ENCODE measurements at regions not wholly inside any gene's neighbourhood (a gene's known extent, or its start where the extent isn't known, plus 50 kb on each side); places are given as distances from the start of the nearest gene placed in this dataset.

- TF ChIP-seq EZH2 (IDR thresholded peaks at IDR 0.05; ENCODE audit: insufficient read depth, poor library complexity, severe bottlenecking) = no peak
- TF ChIP-seq EZH2phosphoT487 (IDR thresholded peaks at IDR 0.05; ENCODE audit: insufficient read depth, low read depth) = no peak
- in situ Hi-C loops (cut with MboI) = no loop called here
- no peaks in the 10 kb centered on the region for H3K79me2 ChIP-seq (ENCODE audit: insufficient read depth)
- H2AFZ ChIP-seq = no peak overlapping the region
- no peak overlapping the region for H3K4me3 ChIP-seq
- no peaks in the 10 kb centered on the region for H3K4me1 ChIP-seq (ENCODE audit: insufficient read depth)
- no peak overlapping the region for H3K9ac ChIP-seq
- WGBS, 2 experiments (ENCODE audit: low coverage in 1 of 2, low lambda C conversion rate in 2 of 2, missing lambda C conversion rate in 2 of 2) = 0% methylated on average over 1 of the region's 1 CpG
- H4K20me1 ChIP-seq (ENCODE audit: insufficient read depth) = no peaks in the 10 kb centered on the region
- no peaks in the 10 kb centered on the region for H3K9me3 ChIP-seq (ENCODE audit: low read depth)
- no peak for DNase-seq
- no peak overlapping the region for H3K27ac ChIP-seq
- no peaks in the 10 kb centered on the region for H3K36me3 ChIP-seq (ENCODE audit: low read depth)
- H3F3A ChIP-seq (ENCODE audit: insufficient read depth) = no peaks in the 10 kb centered on the region
- no peaks in the 10 kb centered on the region for H3K27me3 ChIP-seq (replicated peaks; ENCODE audit: insufficient read depth)
- H3K9me2 ChIP-seq (ENCODE audit: insufficient read depth) = no peaks in the 10 kb centered on the region
- H3K4me2 ChIP-seq (ENCODE audit: unreplicated experiment) = no peak overlapping the region
These were observed 398.9 kb downstream of the IGSF11 start for GRCh38 chr3:118635711-118636110.

GRCh38 chr3:118636841-118637240 lies 397.8 kb downstream of the IGSF11 start:
- Histone ChIP-seq H3K36me3 (ENCODE audit: low read depth) (no peaks in the 10 kb centered on the region), H2AFZ (no peak overlapping the region), H3K4me2 (ENCODE audit: unreplicated experiment) (no peak overlapping the region), H3K79me2 (ENCODE audit: insufficient read depth) (no peaks in the 10 kb centered on the region), H3K9ac (no peak overlapping the region), H3K9me2 (ENCODE audit: insufficient read depth) (no peaks in the 10 kb centered on the region), H3K4me3 (no peak overlapping the region), H3K9me3 (ENCODE audit: low read depth) (no peaks in the 10 kb centered on the region), H3K4me1 (ENCODE audit: insufficient read depth) (no peaks in the 10 kb centered on the region), H3F3A (ENCODE audit: insufficient read depth) (no peaks in the 10 kb centered on the region), H4K20me1 (ENCODE audit: insufficient read depth) (no peaks in the 10 kb centered on the region), H3K27ac (no peak overlapping the region), H3K27me3 (replicated peaks; ENCODE audit: insufficient read depth) (no peaks in the 10 kb centered on the region)
- DNase-seq = peak; percentile 13
- no peak for TF ChIP-seq EZH2 (IDR thresholded peaks at IDR 0.05; ENCODE audit: insufficient read depth, poor library complexity, severe bottlenecking)
- TF ChIP-seq EZH2phosphoT487 (IDR thresholded peaks at IDR 0.05; ENCODE audit: insufficient read depth, low read depth) = no peak
- WGBS, 2 experiments (ENCODE audit: low coverage in 1 of 2, low lambda C conversion rate in 2 of 2, missing lambda C conversion rate in 2 of 2) = 27 to 38% methylated on average over 4 of the region's 4 CpGs
- in situ Hi-C loops (cut with MboI) = no loop called here

GRCh38 chr3:118637846-118638245 lies 396.8 kb downstream of the IGSF11 start:
- no peak overlapping the region for H2AFZ ChIP-seq
- no peaks in the 10 kb centered on the region for H3K9me3 ChIP-seq (ENCODE audit: low read depth)
- no peaks in the 10 kb centered on the region for H3K9me2 ChIP-seq (ENCODE audit: insufficient read depth)
- no peak overlapping the region for H3K4me2 ChIP-seq (ENCODE audit: unreplicated experiment)
- no peak overlapping the region for H3K27ac ChIP-seq
- DNase-seq = no peak
- no peaks in the 10 kb centered on the region for H3K4me1 ChIP-seq (ENCODE audit: insufficient read depth)
- H3K9ac ChIP-seq = no peak overlapping the region
- H3K27me3 ChIP-seq (replicated peaks; ENCODE audit: insufficient read depth) = no peaks in the 10 kb centered on the region
- H3F3A ChIP-seq (ENCODE audit: insufficient read depth) = no peaks in the 10 kb centered on the region
- no peak overlapping the region for H3K4me3 ChIP-seq
- WGBS, 2 experiments (ENCODE audit: low coverage in 1 of 2, low lambda C conversion rate in 2 of 2, missing lambda C conversion rate in 2 of 2) = 33 to 38% methylated on average over 9 of the region's 9 CpGs
- no peaks in the 10 kb centered on the region for H3K79me2 ChIP-seq (ENCODE audit: insufficient read depth)
- H3K36me3 ChIP-seq (ENCODE audit: low read depth) = no peaks in the 10 kb centered on the region
- in situ Hi-C loops (cut with MboI) = no loop called here
- H4K20me1 ChIP-seq (ENCODE audit: insufficient read depth) = no peaks in the 10 kb centered on the region
- no peak for TF ChIP-seq EZH2phosphoT487 (IDR thresholded peaks at IDR 0.05; ENCODE audit: insufficient read depth, low read depth)
- TF ChIP-seq EZH2 (IDR thresholded peaks at IDR 0.05; ENCODE audit: insufficient read depth, poor library complexity, severe bottlenecking) = no peak

GRCh38 chr3:118641608-118642007 lies 393.0 kb downstream of the IGSF11 start:
- H3K79me2 ChIP-seq (ENCODE audit: insufficient read depth) = no peaks in the 10 kb centered on the region
- H3K9me2 ChIP-seq (ENCODE audit: insufficient read depth) = no peaks in the 10 kb centered on the region
- TF ChIP-seq EZH2phosphoT487 (IDR thresholded peaks at IDR 0.05; ENCODE audit: insufficient read depth, low read depth) (no peak), EZH2 (IDR thresholded peaks at IDR 0.05; ENCODE audit: insufficient read depth, poor library complexity, severe bottlenecking) (no peak)
- H3K4me3 ChIP-seq = no peak overlapping the region
- H4K20me1 ChIP-seq (ENCODE audit: insufficient read depth) = no peaks in the 10 kb centered on the region
- H3F3A ChIP-seq (ENCODE audit: insufficient read depth) = no peaks in the 10 kb centered on the region
- no peak overlapping the region for H3K9ac ChIP-seq
- no peaks in the 10 kb centered on the region for H3K9me3 ChIP-seq (ENCODE audit: low read depth)
- H3K27ac ChIP-seq = no peak overlapping the region
- no peaks in the 10 kb centered on the region for H3K27me3 ChIP-seq (replicated peaks; ENCODE audit: insufficient read depth)
- no peak overlapping the region for H2AFZ ChIP-seq
- in situ Hi-C loops (cut with MboI) = no loop called here
- H3K4me1 ChIP-seq (ENCODE audit: insufficient read depth) = no peaks in the 10 kb centered on the region
- WGBS, 2 experiments (ENCODE audit: low coverage in 1 of 2, low lambda C conversion rate in 2 of 2, missing lambda C conversion rate in 2 of 2) = 2 to 4% methylated on average over 4 of the region's 4 CpGs
- peak; percentile 12 for DNase-seq
- H3K4me2 ChIP-seq (ENCODE audit: unreplicated experiment) = no peak overlapping the region
- H3K36me3 ChIP-seq (ENCODE audit: low read depth) = no peaks in the 10 kb centered on the region

- Histone ChIP-seq H3K79me2 (ENCODE audit: insufficient read depth) (no peaks in the 10 kb centered on the region), H3K36me3 (ENCODE audit: low read depth) (no peaks in the 10 kb centered on the region), H3K9ac (no peak overlapping the region), H3K4me1 (ENCODE audit: insufficient read depth) (no peaks in the 10 kb centered on the region), H3K27me3 (replicated peaks; ENCODE audit: insufficient read depth) (no peaks in the 10 kb centered on the region), H3K27ac (no peak overlapping the region), H3K9me2 (ENCODE audit: insufficient read depth) (no peaks in the 10 kb centered on the region), H4K20me1 (ENCODE audit: insufficient read depth) (no peaks in the 10 kb centered on the region), H2AFZ (no peak overlapping the region), H3K4me3 (no peak overlapping the region), H3K4me2 (ENCODE audit: unreplicated experiment) (no peak overlapping the region), H3F3A (ENCODE audit: insufficient read depth) (no peaks in the 10 kb centered on the region), H3K9me3 (ENCODE audit: low read depth) (no peaks in the 10 kb centered on the region)
- TF ChIP-seq EZH2 (IDR thresholded peaks at IDR 0.05; ENCODE audit: insufficient read depth, poor library complexity, severe bottlenecking) (no peak), EZH2phosphoT487 (IDR thresholded peaks at IDR 0.05; ENCODE audit: insufficient read depth, low read depth) (no peak)
- 3 to 7% methylated on average over 2 of the region's 2 CpGs for WGBS, 2 experiments (ENCODE audit: low coverage in 1 of 2, low lambda C conversion rate in 2 of 2, missing lambda C conversion rate in 2 of 2)
- DNase-seq = no peak
- in situ Hi-C loops (cut with MboI) = no loop called here
These were observed 363.5 kb downstream of the IGSF11 start for GRCh38 chr3:118671192-118671591.

Data from GM23248 (cell line).